Spleen (tissue), 11 donors: ENCODE measurements at regions not wholly inside any gene's neighbourhood (a gene's known extent, or its start where the extent isn't known, plus 50 kb on each side); places are given as distances from the start of the nearest gene placed in this dataset.
A peak's percentile ranks its signal among the peaks of the same experiment; 100 is the strongest.

ENCODE experiments used
- DNase-seq: peaks from one replicate; pipeline ENCODE4 v3.0.0-alpha.2; 2020
- H3K27ac ChIP-seq, 8 donors: fragments of 200-600 bp; sonication (generic) in 7 of 8; 1 replicate in 4 of 8; 2 replicates in 4 of 8; pipeline versions ENCODE4 v1.5.0 to v1.8.0; 2016 to 2021; ENCODE audit warnings: inconsistent platforms in 4 of 8, mild to moderate bottlenecking in 4 of 8, moderate library complexity in 1 of 8
- H3K27me3 ChIP-seq, 7 donors: fragments of 200-600 bp; sonication (generic) in 6 of 7; replicated peaks in 1 of 7; 1 replicate in 4 of 7; 2 replicates in 3 of 7; pipeline versions ENCODE4 v1.5.0 to v1.8.0; 2016 to 2021; ENCODE audit warnings: inconsistent platforms in 3 of 7, mild to moderate bottlenecking in 1 of 7
- H3K36me3 ChIP-seq, 6 donors: fragments of 200-600 bp; sonication (generic) in 5 of 6; 1 replicate in 4 of 6; 2 replicates in 2 of 6; pipeline versions ENCODE4 v1.5.0 to v1.8.0; 2016 to 2021; ENCODE audit warnings: inconsistent platforms in 2 of 6
- H3K4me1 ChIP-seq, 6 donors: fragments of 200-600 bp; sonication (generic) in 5 of 6; 1 replicate in 3 of 6; 2 replicates in 3 of 6; pipeline versions ENCODE4 v1.5.0 to v1.8.0; 2016 to 2021; ENCODE audit warnings: inconsistent platforms in 3 of 6
- H3K4me3 ChIP-seq, 8 donors: fragments of 200-600 bp; sonication (generic) in 7 of 8; 1 replicate in 4 of 8; 2 replicates in 4 of 8; pipeline versions ENCODE4 v1.5.0 to v1.8.0; 2016 to 2021; ENCODE audit warnings: inconsistent platforms in 4 of 8, mild to moderate bottlenecking in 4 of 8, moderate library complexity in 2 of 8
- H3K9me3 ChIP-seq, 8 donors: fragments of 200-600 bp; sonication (generic) in 7 of 8; 1 replicate in 4 of 8; 2 replicates in 4 of 8; pipeline versions ENCODE4 v1.5.0 to v1.8.0; 2016 to 2021; ENCODE audit warnings: inconsistent platforms in 4 of 8
- POLR2A ChIP-seq, 3 donors: fragments of 450-650 bp; IDR thresholded peaks; one replicate each; pipeline ENCODE4 v1.5.1; 2017; ENCODE audit warnings: antibody characterized with exemption in 3 of 3, mild to moderate bottlenecking in 1 of 3
- POLR2AphosphoS5 ChIP-seq, 3 donors: sonication (generic); formaldehyde crosslinking; IDR thresholded peaks; one replicate each; pipeline ENCODE4 v1.5.1; 2017; ENCODE audit warnings: antibody characterized with exemption in 3 of 3
- WGBS, 5 donors: extraction: QIAGEN DNeasy Blood & Tissue Kit in 3 of 5; methylation state at CpG; one replicate each; pipeline versions ENCODE4 v1.1.5 to v1.1.7; 2013 to 2018; 5-methylcytosine and 5-hydroxymethylcytosine counted together
- intact Hi-C: fragments of 100-400 bp; cut with DNase I; formaldehyde crosslinking; loops from one replicate; pipeline ENCODE4 v1.15.0; 2023; ENCODE audit warnings: low total_unique reads
- TF ChIP-seq, protein P1 (sequence below), 11 experiments: fragments of 200-600 bp in 7 of 11; fragments of 450-650 bp in 4 of 11; sonication (generic) in 4 of 11; IDR thresholded peaks in 8 of 11; conservative IDR thresholded peaks in 3 of 11; 1 replicate in 7 of 11; 2 replicates in 4 of 11; pipeline versions ENCODE4 v1.4.0 to v1.8.0; 2016 to 2021; ENCODE audit warnings: antibody characterized with exemption in 11 of 11, inconsistent platforms in 4 of 11, mild to moderate bottlenecking in 1 of 11
- donor health status: healthy with polysubstance abuse.
- donor health status: DM: no; HTN: no; CAD: no; lungs with moderate emphysema.
- donor health status: DM: no; HTN: no; CAD: no.
- donor health status: Bipolar disorder and iron deficiency.
- donor health status: healthy.
- donor health status: DM: no; HTN: no; CAD: no.
- donor health status: DM: yes; HTN: yes; CAD: no.

DNA sequence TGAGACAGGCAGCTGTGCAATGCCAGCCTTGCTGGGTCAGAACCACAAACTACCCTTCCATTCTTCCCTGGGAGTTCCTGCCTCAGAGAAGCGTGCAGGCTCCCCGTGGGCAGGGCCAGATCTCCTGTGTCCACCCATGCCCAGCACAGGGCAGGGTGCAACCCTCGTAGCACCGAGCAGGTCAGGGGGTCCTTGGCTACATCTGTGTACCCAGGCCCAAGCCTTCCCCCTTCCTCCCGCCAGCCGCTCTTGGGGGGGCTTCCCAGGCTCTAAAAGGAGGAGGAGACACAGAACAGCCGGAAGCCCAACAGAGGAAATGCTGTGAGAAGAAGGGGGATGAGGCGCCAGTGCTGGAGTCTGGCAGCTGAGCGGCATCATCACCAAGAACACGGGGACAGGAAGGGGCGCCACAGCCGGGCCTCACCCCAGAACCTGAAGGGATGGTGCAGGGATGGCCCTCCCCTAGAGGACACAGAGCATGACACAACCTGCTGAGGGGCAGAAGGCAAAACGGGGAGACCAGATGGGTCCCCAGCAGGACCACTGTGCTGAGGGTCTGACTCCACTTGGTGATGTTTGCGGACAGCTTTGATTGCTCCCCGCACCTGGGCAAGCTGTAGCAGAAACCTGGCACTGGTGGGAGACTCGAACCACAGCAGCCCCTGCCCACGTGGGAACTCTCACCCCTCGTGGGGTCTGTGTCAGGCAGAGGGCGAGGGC lies 233.2 kb downstream of the NPHP4 start:
- H3K27ac ChIP-seq, result no peak overlapping the region
- intact Hi-C loops, result no loop called here
- peaks cover 0 to 31% (median 0%) of the 10 kb centered on the region in 7 donors for H3K27me3 ChIP-seq
- no peak overlapping the region for H3K4me3 ChIP-seq
- H3K9me3 ChIP-seq, result peaks cover 0 to 33% (median 18%) of the 10 kb centered on the region in 8 donors
- no peaks in the 10 kb centered on the region for H3K36me3 ChIP-seq
- TF ChIP-seq POLR2A (IDR thresholded peaks at IDR 0.05) (no peak), POLR2AphosphoS5 (IDR thresholded peaks at IDR 0.05) (no peak)
- TF ChIP-seq, protein P1, sequence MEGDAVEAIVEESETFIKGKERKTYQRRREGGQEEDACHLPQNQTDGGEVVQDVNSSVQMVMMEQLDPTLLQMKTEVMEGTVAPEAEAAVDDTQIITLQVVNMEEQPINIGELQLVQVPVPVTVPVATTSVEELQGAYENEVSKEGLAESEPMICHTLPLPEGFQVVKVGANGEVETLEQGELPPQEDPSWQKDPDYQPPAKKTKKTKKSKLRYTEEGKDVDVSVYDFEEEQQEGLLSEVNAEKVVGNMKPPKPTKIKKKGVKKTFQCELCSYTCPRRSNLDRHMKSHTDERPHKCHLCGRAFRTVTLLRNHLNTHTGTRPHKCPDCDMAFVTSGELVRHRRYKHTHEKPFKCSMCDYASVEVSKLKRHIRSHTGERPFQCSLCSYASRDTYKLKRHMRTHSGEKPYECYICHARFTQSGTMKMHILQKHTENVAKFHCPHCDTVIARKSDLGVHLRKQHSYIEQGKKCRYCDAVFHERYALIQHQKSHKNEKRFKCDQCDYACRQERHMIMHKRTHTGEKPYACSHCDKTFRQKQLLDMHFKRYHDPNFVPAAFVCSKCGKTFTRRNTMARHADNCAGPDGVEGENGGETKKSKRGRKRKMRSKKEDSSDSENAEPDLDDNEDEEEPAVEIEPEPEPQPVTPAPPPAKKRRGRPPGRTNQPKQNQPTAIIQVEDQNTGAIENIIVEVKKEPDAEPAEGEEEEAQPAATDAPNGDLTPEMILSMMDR (IDR thresholded peaks at IDR 0.05 in 8 of 11, conservative IDR thresholded peaks at IDR 0.05 in 3 of 11), result no peak
- WGBS, 5 donors, result 47 to 61% (median 51%) methylated on average over 18 to 19 of the region's 19 CpGs
- DNase-seq, result peak; percentile 28
- no peaks in the 10 kb centered on the region for H3K4me1 ChIP-seq

DNA sequence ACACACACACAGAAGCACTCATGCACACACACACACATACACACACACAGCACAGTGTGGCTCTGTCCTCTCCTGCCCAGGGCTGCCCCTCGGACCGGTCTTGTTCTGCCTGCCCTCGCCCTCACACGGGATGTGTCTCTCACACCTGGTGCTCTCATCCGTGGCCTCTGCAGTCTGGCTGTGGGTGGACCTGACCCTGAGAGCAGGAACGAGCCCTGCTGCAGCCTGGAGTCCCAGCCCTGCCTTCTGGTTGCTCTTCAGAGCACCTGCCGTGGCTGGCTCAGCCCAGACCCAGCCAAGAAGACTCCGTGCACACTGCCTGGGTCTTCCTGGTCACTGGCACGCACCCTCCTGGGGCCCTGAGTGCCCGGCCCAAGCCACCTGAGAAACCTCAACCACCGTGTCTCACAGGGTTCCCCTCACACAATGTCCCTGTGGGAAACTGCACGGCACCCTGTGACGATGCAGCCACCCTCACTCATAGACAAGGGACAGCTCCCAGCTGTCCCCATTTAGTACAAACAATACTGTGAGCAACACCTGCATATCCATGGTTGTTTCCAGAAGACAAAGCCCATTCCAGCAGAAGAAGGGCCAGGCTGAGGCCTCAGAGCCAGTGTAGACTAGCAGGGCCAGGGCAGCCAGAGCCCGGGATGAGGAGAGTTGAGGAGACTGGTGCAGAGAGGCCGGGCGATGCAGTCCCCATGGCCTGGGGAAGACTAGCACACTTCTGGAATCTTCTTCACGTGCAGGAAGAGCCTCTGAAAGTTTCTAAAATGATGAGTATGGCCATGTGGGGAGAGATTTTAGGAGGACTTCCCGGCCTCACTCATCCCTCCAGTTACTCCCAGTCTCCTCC lies 234.0 kb downstream of the NPHP4 start:
- Histone ChIP-seq H3K36me3 (no peaks in the 10 kb centered on the region), H3K9me3 (peaks cover 0 to 25% (median 10%) of the 10 kb centered on the region in 8 donors), H3K4me3 (no peak overlapping the region), H3K27me3 (peaks cover 0 to 26% (median 0%) of the 10 kb centered on the region in 7 donors), H3K4me1 (no peaks in the 10 kb centered on the region), H3K27ac (no peak overlapping the region)
- DNase-seq, result peak; percentile 39
- TF ChIP-seq, protein P1 (IDR thresholded peaks at IDR 0.05 in 8 of 11, conservative IDR thresholded peaks at IDR 0.05 in 3 of 11), result no peak
- TF ChIP-seq POLR2A (IDR thresholded peaks at IDR 0.05) (no peak), POLR2AphosphoS5 (IDR thresholded peaks at IDR 0.05) (no peak)
- intact Hi-C loops, result no loop called here
- 76 to 91% (median 78%) methylated on average over 11 to 18 of the region's 18 CpGs for WGBS, 5 donors

DNA sequence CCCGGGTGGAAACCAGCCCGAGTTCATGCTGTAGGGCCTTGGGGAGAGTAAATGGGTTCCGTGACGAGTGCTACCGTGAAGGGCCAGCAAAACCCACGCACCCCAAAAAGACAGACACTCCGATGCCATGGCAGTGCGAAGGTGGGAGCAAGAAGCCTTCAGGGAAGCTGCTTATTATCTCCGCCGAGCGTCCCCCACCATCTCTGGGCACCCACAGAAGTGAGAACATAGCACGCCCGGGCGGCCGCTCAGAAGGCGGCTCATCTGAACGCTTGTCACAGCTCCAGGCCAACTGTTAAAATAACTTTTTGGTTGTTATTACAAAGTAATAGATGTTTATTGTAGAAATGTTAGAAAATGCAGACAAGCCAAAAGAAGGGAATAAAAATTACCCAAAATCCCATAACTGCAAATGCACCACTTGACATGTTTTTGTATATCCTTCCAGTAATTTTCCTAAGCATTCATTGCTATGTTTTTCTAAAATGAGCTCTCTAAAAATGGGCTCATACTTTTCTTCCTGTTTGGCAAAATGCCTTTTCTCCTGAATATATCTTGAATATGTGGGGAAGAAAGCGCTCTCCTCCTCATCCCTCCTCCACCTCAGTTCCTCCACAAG lies 234.9 kb downstream of the NPHP4 start:
- no peak for TF ChIP-seq POLR2A (IDR thresholded peaks at IDR 0.05)
- TF ChIP-seq, protein P1 (IDR thresholded peaks at IDR 0.05 in 8 of 11, conservative IDR thresholded peaks at IDR 0.05 in 3 of 11), result no peak
- TF ChIP-seq POLR2AphosphoS5 (IDR thresholded peaks at IDR 0.05), result no peak
- 90 to 93% (median 91%) methylated on average over 18 of the region's 18 CpGs for WGBS, 5 donors
- Histone ChIP-seq H3K27me3 (peaks cover 0 to 26% (median 0%) of the 10 kb centered on the region in 7 donors), H3K36me3 (no peaks in the 10 kb centered on the region), H3K9me3 (peaks cover 0 to 15% (median 6%) of the 10 kb centered on the region in 8 donors), H3K27ac (no peak overlapping the region), H3K4me3 (no peak overlapping the region), H3K4me1 (no peaks in the 10 kb centered on the region)
- DNase-seq, result peak; percentile 57
- intact Hi-C loops, result no loop called here
